ENCODE measurements at regions not wholly inside any gene's neighbourhood (a gene's known extent, or its start where the extent isn't known, plus 50 kb on each side); places are given as distances from the start of the nearest gene placed in this dataset.

DNA sequence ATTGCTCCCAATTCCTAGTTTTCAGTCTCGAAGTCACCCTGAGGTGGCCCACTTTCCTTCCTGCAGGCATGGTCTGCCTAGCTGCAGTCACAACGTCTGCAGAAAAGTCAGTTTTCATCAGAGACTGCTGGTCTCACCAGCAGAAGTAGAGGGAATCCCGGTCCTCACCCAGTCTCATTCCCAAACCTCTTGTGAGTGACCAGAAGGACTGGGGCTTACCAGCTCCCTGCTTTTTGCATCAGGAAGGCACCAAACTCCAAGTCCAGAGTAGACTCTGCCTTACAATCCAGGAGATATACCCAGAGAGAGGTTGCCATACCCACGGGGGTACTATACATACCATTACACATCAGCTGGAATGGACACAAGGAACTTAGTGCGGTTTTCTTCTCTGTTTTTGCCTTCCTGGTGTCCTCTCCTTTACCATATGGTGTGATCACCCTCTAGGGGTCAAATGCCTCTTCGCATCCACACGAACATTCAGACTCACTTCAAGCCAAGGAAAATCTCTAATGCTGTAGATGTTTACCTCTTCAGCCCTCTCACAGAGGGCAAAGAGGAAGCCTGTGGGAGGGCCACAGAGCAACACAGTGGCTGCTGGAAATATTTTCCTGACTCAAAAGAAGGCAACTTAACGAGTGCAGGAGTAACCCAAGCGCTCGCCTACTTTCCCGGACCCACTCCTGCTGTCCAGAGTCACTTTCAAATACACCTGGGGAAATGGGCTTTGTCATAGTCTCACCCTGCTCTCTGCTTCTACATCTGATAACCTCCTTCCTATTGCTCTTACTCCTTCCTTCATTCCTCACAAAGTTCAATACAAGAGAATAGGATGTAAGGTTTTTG, 220.9 kb downstream of the C7orf25 start:
- Mint-ChIP-seq H3K4me3 (ENCODE audit: unreplicated experiment) (no peak overlapping the region), H3K27ac (ENCODE audit: unreplicated experiment) (no peak overlapping the region), H3K4me1 (ENCODE audit: low read depth, unreplicated experiment) (peaks cover 2% of the 10 kb centered on the region), H3K36me3 (ENCODE audit: unreplicated experiment) (no peaks in the 10 kb centered on the region), H3K27me3 (ENCODE audit: unreplicated experiment) (no peaks in the 10 kb centered on the region), H3K9me3 (ENCODE audit: unreplicated experiment) (no peaks in the 10 kb centered on the region)
- no peak for DNase-seq
- TF ChIP-seq, protein P1, sequence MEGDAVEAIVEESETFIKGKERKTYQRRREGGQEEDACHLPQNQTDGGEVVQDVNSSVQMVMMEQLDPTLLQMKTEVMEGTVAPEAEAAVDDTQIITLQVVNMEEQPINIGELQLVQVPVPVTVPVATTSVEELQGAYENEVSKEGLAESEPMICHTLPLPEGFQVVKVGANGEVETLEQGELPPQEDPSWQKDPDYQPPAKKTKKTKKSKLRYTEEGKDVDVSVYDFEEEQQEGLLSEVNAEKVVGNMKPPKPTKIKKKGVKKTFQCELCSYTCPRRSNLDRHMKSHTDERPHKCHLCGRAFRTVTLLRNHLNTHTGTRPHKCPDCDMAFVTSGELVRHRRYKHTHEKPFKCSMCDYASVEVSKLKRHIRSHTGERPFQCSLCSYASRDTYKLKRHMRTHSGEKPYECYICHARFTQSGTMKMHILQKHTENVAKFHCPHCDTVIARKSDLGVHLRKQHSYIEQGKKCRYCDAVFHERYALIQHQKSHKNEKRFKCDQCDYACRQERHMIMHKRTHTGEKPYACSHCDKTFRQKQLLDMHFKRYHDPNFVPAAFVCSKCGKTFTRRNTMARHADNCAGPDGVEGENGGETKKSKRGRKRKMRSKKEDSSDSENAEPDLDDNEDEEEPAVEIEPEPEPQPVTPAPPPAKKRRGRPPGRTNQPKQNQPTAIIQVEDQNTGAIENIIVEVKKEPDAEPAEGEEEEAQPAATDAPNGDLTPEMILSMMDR (IDR thresholded peaks at IDR 0.05; ENCODE audit: partially characterized antibody, unreplicated experiment), result no peak

DNA sequence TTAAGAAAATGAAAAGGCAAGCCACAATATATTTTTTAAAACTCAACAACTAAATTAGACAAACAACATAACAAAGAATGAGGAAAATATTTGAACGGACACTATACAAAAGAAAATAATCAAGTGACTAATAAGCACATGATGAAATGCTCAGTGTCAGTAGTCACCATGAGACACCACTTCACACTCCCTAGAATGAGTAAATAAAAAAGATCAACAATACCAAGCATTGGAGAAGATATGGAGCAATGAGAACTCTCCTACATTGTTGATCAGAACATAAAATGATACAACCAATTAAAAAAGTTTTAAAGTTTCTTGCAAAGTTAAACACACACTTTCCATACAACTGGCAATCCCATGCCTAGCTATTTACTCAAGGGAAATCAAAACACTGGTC, 222.2 kb downstream of the C7orf25 start:
- TF ChIP-seq, protein P1 (IDR thresholded peaks at IDR 0.05; ENCODE audit: partially characterized antibody, unreplicated experiment), result no peak
- Mint-ChIP-seq H3K36me3 (ENCODE audit: unreplicated experiment) (no peaks in the 10 kb centered on the region), H3K4me3 (ENCODE audit: unreplicated experiment) (no peak overlapping the region), H3K27me3 (ENCODE audit: unreplicated experiment) (peaks cover 2% of the 10 kb centered on the region), H3K27ac (ENCODE audit: unreplicated experiment) (no peak overlapping the region), H3K9me3 (ENCODE audit: unreplicated experiment) (no peaks in the 10 kb centered on the region), H3K4me1 (ENCODE audit: low read depth, unreplicated experiment) (peaks cover 2% of the 10 kb centered on the region)
- DNase-seq, result no peak

DNA sequence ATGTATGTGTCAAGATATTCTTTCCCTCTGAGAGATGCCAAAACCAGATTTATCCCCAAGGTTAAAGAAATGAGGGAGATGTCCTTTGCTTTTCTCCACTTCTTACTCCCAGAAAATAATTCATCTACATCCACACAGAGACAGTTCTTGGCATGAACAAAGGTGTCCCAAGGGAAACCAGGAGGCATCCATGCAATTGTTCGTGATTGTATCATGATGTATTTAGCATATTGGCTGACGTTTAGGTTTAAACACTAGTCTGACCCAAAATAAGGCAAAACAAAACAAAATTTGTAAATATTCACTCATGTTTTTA, 223.9 kb downstream of the C7orf25 start:
- Mint-ChIP-seq H3K4me3 (ENCODE audit: unreplicated experiment) (no peak overlapping the region), H3K9me3 (ENCODE audit: unreplicated experiment) (no peaks in the 10 kb centered on the region), H3K36me3 (ENCODE audit: unreplicated experiment) (no peaks in the 10 kb centered on the region), H3K27ac (ENCODE audit: unreplicated experiment) (no peak overlapping the region), H3K27me3 (ENCODE audit: unreplicated experiment) (peaks cover 2% of the 10 kb centered on the region), H3K4me1 (ENCODE audit: low read depth, unreplicated experiment) (peaks cover 2% of the 10 kb centered on the region)
- TF ChIP-seq, protein P1 (IDR thresholded peaks at IDR 0.05; ENCODE audit: partially characterized antibody, unreplicated experiment), result no peak
- DNase-seq, result no peak

DNA sequence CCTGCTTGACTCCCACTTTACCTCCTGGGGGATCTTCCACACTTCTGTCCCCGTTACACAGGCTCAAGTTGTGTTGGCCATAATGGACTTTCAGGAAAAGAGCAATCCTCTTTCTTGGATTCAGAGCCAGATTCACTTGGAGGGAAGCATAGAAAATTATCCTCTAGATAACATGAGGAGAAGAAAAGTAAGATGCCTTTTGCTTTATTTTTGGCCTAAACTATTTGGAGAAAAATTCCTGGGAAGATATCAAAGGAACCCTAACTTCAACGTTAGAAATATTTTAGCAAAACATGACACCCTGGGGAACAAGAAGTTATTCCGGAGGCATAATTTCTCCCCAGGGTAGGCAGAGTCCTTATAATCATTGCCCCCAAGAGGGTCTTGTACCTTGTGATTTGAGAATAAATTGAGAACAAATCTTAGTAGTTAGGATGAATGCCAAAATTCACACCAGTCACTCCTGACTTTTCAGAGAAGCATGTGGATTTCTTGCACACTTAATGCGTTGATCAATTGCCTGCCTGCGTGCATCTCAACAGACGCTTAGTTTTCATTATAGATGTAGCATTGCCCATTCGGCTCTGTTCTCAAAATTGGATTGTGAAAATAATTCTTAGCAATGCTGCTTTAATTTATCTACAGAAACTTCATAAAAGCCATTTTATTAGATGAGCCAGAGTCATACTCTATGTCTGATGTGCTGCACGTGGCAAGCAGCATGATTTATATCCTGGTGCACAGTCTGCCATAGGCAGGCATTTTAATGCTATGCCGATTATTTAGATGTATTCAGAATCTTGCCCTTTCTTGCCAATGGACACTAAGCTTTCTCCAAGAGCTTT, 224.4 kb downstream of the C7orf25 start:
- H3K4me3 Mint-ChIP-seq (ENCODE audit: unreplicated experiment), result no peak overlapping the region
- no peaks in the 10 kb centered on the region for H3K9me3 Mint-ChIP-seq (ENCODE audit: unreplicated experiment)
- TF ChIP-seq, protein P1 (IDR thresholded peaks at IDR 0.05; ENCODE audit: partially characterized antibody, unreplicated experiment), result no peak
- H3K27ac Mint-ChIP-seq (ENCODE audit: unreplicated experiment), result no peak overlapping the region
- peaks cover 2% of the 10 kb centered on the region for H3K4me1 Mint-ChIP-seq (ENCODE audit: low read depth, unreplicated experiment)
- no peak for DNase-seq
- H3K36me3 Mint-ChIP-seq (ENCODE audit: unreplicated experiment), result no peaks in the 10 kb centered on the region
- H3K27me3 Mint-ChIP-seq (ENCODE audit: unreplicated experiment), result peaks cover 2% of the 10 kb centered on the region
